Liver (tissue), 8 donors: ENCODE measurements at regions not wholly inside any gene's neighbourhood (a gene's known extent, or its start where the extent isn't known, plus 50 kb on each side); places are given as distances from the start of the nearest gene placed in this dataset.

Experiments used
- DNase-seq: peaks from one replicate; pipeline ENCODE4 v3.0.0-alpha.2; 2017; ENCODE audit warnings: low spot score
- H3K27ac ChIP-seq, 2 donors: one replicate each; pipeline ENCODE4 v1.7.0; 2013; ENCODE audit warnings: inconsistent platforms in 2 of 2, low read length in 2 of 2, control low read depth in 1 of 2, low read depth in 1 of 2, mild to moderate bottlenecking in 1 of 2
- H3K27me3 ChIP-seq, 4 donors: one replicate each; pipeline versions ENCODE4 v1.6.1 to v1.7.0; 2013; ENCODE audit warnings: low read length in 3 of 4, inconsistent platforms in 1 of 4, mild to moderate bottlenecking in 1 of 4, moderate library complexity in 1 of 4; ENCODE audit not compliant: control insufficient read depth in 4 of 4, insufficient read depth in 4 of 4
- H3K36me3 ChIP-seq, 4 donors: one replicate each; pipeline versions ENCODE4 v1.6.1 to v1.7.0; 2013; ENCODE audit warnings: low read length in 3 of 4, mild to moderate bottlenecking in 3 of 4, low read depth in 1 of 4, moderate library complexity in 1 of 4; ENCODE audit not compliant: control insufficient read depth in 4 of 4, insufficient read depth in 3 of 4
- H3K4me1 ChIP-seq, 4 donors: one replicate each; pipeline versions ENCODE4 v1.6.1 to v1.7.0; 2013; ENCODE audit warnings: low read length in 3 of 4, mild to moderate bottlenecking in 3 of 4, moderate library complexity in 1 of 4; ENCODE audit not compliant: control insufficient read depth in 4 of 4, insufficient read depth in 4 of 4
- H3K4me3 ChIP-seq, 3 donors: one replicate each; pipeline versions ENCODE4 v1.6.1 to v1.7.0; 2013; ENCODE audit warnings: low read length in 3 of 3, control low read depth in 1 of 3, low read depth in 1 of 3, mild to moderate bottlenecking in 1 of 3
- H3K9ac ChIP-seq, 2 donors: one replicate each; pipeline ENCODE4 v1.7.0; 2013; ENCODE audit warnings: low read length in 2 of 2, mild to moderate bottlenecking in 2 of 2, moderate library complexity in 2 of 2, control low read depth in 1 of 2, low read depth in 1 of 2
- H3K9me3 ChIP-seq, 4 donors: one replicate each; pipeline versions ENCODE4 v1.6.1 to v1.7.0; 2013; ENCODE audit warnings: low read length in 3 of 4; ENCODE audit not compliant: control insufficient read depth in 4 of 4
- ATF3 ChIP-seq: IDR thresholded peaks from 2 replicates; pipeline ENCODE4 v1.6.1; 2016; ENCODE audit warnings: antibody characterized with exemption
- CTCF ChIP-seq: fragments of 150-350 bp; IDR thresholded peaks from 2 replicates; pipeline ENCODE4 v1.5.1; 2017; ENCODE audit warnings: improper control_type of control experiment, low read depth, low read length; ENCODE audit not compliant: missing input control
- EGR1 ChIP-seq, 2 donors: IDR thresholded peaks; 2 replicates each; pipeline ENCODE4 v1.6.1; 2016 to 2018; ENCODE audit warnings: antibody characterized with exemption in 2 of 2, low read depth in 2 of 2
- FOXA1 ChIP-seq: IDR thresholded peaks from 2 replicates; pipeline ENCODE4 v1.6.1; 2016; ENCODE audit warnings: antibody characterized with exemption
- GABPA ChIP-seq, 2 donors: IDR thresholded peaks in 1 of 2; conservative IDR thresholded peaks in 1 of 2; 2 replicates each; pipeline ENCODE4 v1.6.1; 2016; ENCODE audit warnings: antibody characterized with exemption in 2 of 2, mild to moderate bottlenecking in 1 of 2, moderate library complexity in 1 of 2
- HNF4A ChIP-seq, 2 donors: conservative IDR thresholded peaks; 2 replicates each; pipeline ENCODE4 v1.6.1; 2016; ENCODE audit warnings: antibody characterized with exemption in 2 of 2, mild to moderate bottlenecking in 2 of 2
- HNF4G ChIP-seq: IDR thresholded peaks from 2 replicates; pipeline ENCODE4 v1.6.1; 2016; ENCODE audit warnings: antibody characterized with exemption
- JUND ChIP-seq, 2 donors: IDR thresholded peaks; 2 replicates each; pipeline ENCODE4 v1.6.1; 2016; ENCODE audit warnings: antibody characterized with exemption in 2 of 2
- MAX ChIP-seq: IDR thresholded peaks from 2 replicates; pipeline ENCODE4 v1.6.1; 2016; ENCODE audit warnings: antibody characterized with exemption
- NR2F2 ChIP-seq: IDR thresholded peaks from 2 replicates; pipeline ENCODE4 v1.6.1; 2016; ENCODE audit warnings: antibody characterized with exemption
- RAD21 ChIP-seq, 2 donors: IDR thresholded peaks; 2 replicates each; pipeline ENCODE4 v1.6.1; 2016; ENCODE audit warnings: antibody characterized with exemption in 2 of 2, mild to moderate bottlenecking in 2 of 2
- REST ChIP-seq: IDR thresholded peaks from 2 replicates; pipeline ENCODE4 v1.6.1; 2016; ENCODE audit warnings: antibody characterized with exemption, mild to moderate bottlenecking
- RXRA ChIP-seq, 2 donors: IDR thresholded peaks; 2 replicates each; pipeline ENCODE4 v1.6.1; 2017 to 2018; ENCODE audit warnings: antibody characterized with exemption in 2 of 2, mild to moderate bottlenecking in 1 of 2
- SP1 ChIP-seq: IDR thresholded peaks from 2 replicates; pipeline ENCODE4 v1.6.1; 2018; ENCODE audit warnings: antibody characterized with exemption, mild to moderate bottlenecking
- TAF1 ChIP-seq: conservative IDR thresholded peaks from 2 replicates; pipeline ENCODE4 v1.6.1; 2016; ENCODE audit warnings: antibody characterized with exemption, mild to moderate bottlenecking
- YY1 ChIP-seq: IDR thresholded peaks from 2 replicates; pipeline ENCODE4 v1.6.1; 2016; ENCODE audit warnings: antibody characterized with exemption, mild to moderate bottlenecking
- ZBTB33 ChIP-seq: IDR thresholded peaks from 2 replicates; pipeline ENCODE4 v1.6.1; 2016; ENCODE audit warnings: antibody characterized with exemption
- WGBS: extraction: QIAGEN DNeasy Blood & Tissue Kit; methylation state at CpG from one replicate; pipeline ENCODE4 v1.1.7; 2013; 5-methylcytosine and 5-hydroxymethylcytosine counted together
- donor health status: healthy.
- donor health status: healthy.
- donor health status: healthy.
- donor health status: healthy.
- donor health status: healthy.

- no peaks in the 10 kb centered on the region for H3K4me1 ChIP-seq
- 80% methylated on average over 4 of the region's 4 CpGs for WGBS
Observed at GRCh38 chr4:159777689-159778088, 674.8 kb downstream of the RAPGEF2 start.

GRCh38 chr4:159778298-159778697 is 675.4 kb downstream of the RAPGEF2 start:
- Histone ChIP-seq H3K27ac (no peak overlapping the region), H3K9ac (no peak overlapping the region), H3K4me3 (no peak overlapping the region), H3K4me1 (no peaks in the 10 kb centered on the region), H3K27me3 (no peaks in the 10 kb centered on the region), H3K9me3 (no peaks in the 10 kb centered on the region), H3K36me3 (no peaks in the 10 kb centered on the region)
- TF ChIP-seq ZBTB33 (no peak), JUND (IDR thresholded peaks at IDR 0.05) (no peak), MAX (no peak), YY1 (no peak), FOXA1 (no peak), EGR1 (IDR thresholded peaks at IDR 0.05; ENCODE audit: low read depth in 2 of 2) (no peak), HNF4A (conservative IDR thresholded peaks at IDR 0.05) (no peak), HNF4G (no peak), RAD21 (IDR thresholded peaks at IDR 0.05) (no peak), TAF1 (no peak), SP1 (no peak), NR2F2 (no peak), GABPA (IDR thresholded peaks at IDR 0.05 in 1 of 2, conservative IDR thresholded peaks at IDR 0.05 in 1 of 2) (no peak), RXRA (IDR thresholded peaks at IDR 0.05) (no peak), REST (no peak), ATF3 (no peak)
- no peak for DNase-seq

More at GRCh38 chr4:159777689-159778088, 674.8 kb downstream of the RAPGEF2 start:
- H3K36me3 ChIP-seq: no peaks in the 10 kb centered on the region
- TF ChIP-seq RAD21 (IDR thresholded peaks at IDR 0.05) (no peak), EGR1 (IDR thresholded peaks at IDR 0.05; ENCODE audit: low read depth in 2 of 2) (no peak), CTCF (no peak), ZBTB33 (no peak)
- H3K27me3 ChIP-seq: no peaks in the 10 kb centered on the region
- peaks cover 0 to under 1% (median 0%) of the 10 kb centered on the region in 4 donors for H3K9me3 ChIP-seq
- no peak overlapping the region for H3K27ac ChIP-seq
- H3K4me3 ChIP-seq: no peak overlapping the region
- no peak for DNase-seq
- H3K9ac ChIP-seq: no peak overlapping the region
